ENCODE measurements at regions not wholly inside any gene's neighbourhood (a gene's known extent, or its start where the extent isn't known, plus 50 kb on each side); places are given as distances from the start of the nearest gene placed in this dataset.

DNA sequence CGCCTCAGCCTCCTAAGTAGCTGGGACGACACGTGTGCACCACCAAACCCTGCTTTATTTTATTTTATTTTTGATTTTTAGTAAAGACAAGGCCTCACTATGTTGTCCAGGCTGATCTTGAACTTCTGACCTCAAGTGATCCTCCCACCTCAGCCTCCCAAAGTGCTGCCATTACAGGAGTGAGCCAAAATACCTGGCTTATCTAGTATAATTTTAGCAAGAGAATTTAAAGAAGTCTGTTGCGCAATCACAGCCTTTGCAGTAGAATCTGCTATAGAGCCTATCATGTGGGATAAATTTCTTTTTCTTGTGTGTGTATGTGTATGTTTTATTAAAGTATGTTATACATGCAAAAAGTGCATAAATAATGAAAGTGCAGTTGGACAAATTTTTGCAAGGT lies 92.1 kb upstream of the ANKEF1 start:
- Histone ChIP-seq H3K4me1 (ENCODE audit: low read depth, poor library complexity, severe bottlenecking) (no peaks in the 10 kb centered on the region), H3K27ac (no peak overlapping the region), H3K36me3 (ENCODE audit: insufficient read depth) (no peaks in the 10 kb centered on the region), H3K79me2 (ENCODE audit: insufficient read depth, low read depth) (no peaks in the 10 kb centered on the region), H2AFZ (ENCODE audit: low read depth) (no peak overlapping the region), H4K20me1 (ENCODE audit: insufficient read depth) (no peaks in the 10 kb centered on the region), H3K4me3 (IDR thresholded peaks at IDR 0.05; ENCODE audit: insufficient read depth, low read depth, low read length) (no peak overlapping the region), H3K9ac (no peak overlapping the region), H3K27me3 (ENCODE audit: insufficient read depth, low read depth) (no peaks in the 10 kb centered on the region), H3K4me2 (no peak overlapping the region)
- TF ChIP-seq, protein P1, sequence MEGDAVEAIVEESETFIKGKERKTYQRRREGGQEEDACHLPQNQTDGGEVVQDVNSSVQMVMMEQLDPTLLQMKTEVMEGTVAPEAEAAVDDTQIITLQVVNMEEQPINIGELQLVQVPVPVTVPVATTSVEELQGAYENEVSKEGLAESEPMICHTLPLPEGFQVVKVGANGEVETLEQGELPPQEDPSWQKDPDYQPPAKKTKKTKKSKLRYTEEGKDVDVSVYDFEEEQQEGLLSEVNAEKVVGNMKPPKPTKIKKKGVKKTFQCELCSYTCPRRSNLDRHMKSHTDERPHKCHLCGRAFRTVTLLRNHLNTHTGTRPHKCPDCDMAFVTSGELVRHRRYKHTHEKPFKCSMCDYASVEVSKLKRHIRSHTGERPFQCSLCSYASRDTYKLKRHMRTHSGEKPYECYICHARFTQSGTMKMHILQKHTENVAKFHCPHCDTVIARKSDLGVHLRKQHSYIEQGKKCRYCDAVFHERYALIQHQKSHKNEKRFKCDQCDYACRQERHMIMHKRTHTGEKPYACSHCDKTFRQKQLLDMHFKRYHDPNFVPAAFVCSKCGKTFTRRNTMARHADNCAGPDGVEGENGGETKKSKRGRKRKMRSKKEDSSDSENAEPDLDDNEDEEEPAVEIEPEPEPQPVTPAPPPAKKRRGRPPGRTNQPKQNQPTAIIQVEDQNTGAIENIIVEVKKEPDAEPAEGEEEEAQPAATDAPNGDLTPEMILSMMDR (conservative IDR thresholded peaks at IDR 0.05; ENCODE audit: low read depth, low read length): no peak

DNA sequence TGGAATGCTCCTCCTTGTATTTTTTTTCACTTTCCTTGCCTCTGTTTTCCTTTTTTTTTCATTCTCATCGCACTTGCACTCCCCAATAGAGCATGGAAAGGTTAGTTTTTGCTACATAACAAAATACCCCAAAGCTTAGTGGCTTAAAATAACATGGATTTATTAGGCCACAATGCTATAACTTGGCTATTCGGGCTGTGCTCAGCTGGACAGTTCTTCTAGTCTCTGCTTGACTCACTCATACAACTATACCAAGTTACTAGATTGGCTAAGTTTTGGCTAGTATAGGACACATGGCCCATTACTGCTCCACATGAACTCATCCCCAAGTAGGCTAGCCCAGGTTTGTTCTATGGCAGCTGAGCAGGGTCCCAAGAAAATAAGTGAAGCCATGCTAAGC lies 94.5 kb upstream of the ANKEF1 start:
- Histone ChIP-seq H3K4me2 (no peak overlapping the region), H3K36me3 (ENCODE audit: insufficient read depth) (no peaks in the 10 kb centered on the region), H3K9ac (no peak overlapping the region), H3K79me2 (ENCODE audit: insufficient read depth, low read depth) (no peaks in the 10 kb centered on the region), H4K20me1 (ENCODE audit: insufficient read depth) (no peaks in the 10 kb centered on the region), H3K4me1 (ENCODE audit: low read depth, poor library complexity, severe bottlenecking) (no peaks in the 10 kb centered on the region), H3K27me3 (ENCODE audit: insufficient read depth, low read depth) (no peaks in the 10 kb centered on the region), H2AFZ (ENCODE audit: low read depth) (no peak overlapping the region), H3K27ac (no peak overlapping the region), H3K4me3 (IDR thresholded peaks at IDR 0.05; ENCODE audit: insufficient read depth, low read depth, low read length) (no peak overlapping the region)
- TF ChIP-seq, protein P1 (conservative IDR thresholded peaks at IDR 0.05; ENCODE audit: low read depth, low read length): no peak

DNA sequence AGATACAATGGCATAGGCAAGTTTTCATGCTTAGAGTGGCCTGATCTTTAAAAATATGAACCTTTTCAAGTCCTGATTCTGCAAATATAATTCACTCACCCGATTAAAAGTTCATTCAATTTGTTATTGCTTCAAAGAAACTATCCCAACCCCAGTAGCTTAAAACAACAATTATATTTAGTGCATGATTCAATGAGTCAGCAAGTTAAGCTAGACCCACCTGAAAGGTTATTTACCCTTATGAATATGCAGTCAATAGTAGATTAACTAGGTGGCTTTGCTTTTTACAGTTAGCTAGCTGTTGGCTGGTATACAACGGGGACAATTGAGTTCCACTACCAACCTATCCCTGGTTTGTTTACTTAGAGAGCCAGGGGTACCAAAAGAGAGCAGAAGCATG lies 95.6 kb upstream of the ANKEF1 start:
- H3K4me1 ChIP-seq (ENCODE audit: low read depth, poor library complexity, severe bottlenecking): no peaks in the 10 kb centered on the region
- no peak overlapping the region for H3K9ac ChIP-seq
- no peak overlapping the region for H3K4me3 ChIP-seq (IDR thresholded peaks at IDR 0.05; ENCODE audit: insufficient read depth, low read depth, low read length)
- H4K20me1 ChIP-seq (ENCODE audit: insufficient read depth): no peaks in the 10 kb centered on the region
- H3K79me2 ChIP-seq (ENCODE audit: insufficient read depth, low read depth): no peaks in the 10 kb centered on the region
- TF ChIP-seq, protein P1 (conservative IDR thresholded peaks at IDR 0.05; ENCODE audit: low read depth, low read length): no peak
- no peak overlapping the region for H3K4me2 ChIP-seq
- H3K27me3 ChIP-seq (ENCODE audit: insufficient read depth, low read depth): no peaks in the 10 kb centered on the region
- H3K27ac ChIP-seq: no peak overlapping the region
- H2AFZ ChIP-seq (ENCODE audit: low read depth): no peak overlapping the region
- no peaks in the 10 kb centered on the region for H3K36me3 ChIP-seq (ENCODE audit: insufficient read depth)

DNA sequence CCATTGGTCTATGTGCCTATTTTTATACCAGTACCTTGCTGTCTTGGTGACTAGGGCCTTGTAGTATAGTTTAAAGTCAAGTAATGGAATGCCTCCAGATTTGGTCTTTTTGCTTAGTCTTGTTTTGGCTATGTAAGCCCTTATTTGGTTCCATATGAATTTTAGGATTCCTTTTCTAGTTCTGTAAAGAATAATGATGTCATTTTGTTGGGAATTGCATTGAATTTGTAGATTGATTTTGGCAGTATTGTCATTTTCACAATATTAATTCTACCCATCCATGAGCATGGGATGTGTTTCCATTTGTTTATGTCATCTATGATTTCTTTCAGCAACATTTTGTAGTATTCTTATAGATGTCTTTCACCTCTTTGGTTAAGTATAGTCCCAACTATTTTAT lies 96.4 kb upstream of the PAK5 start:
- Histone ChIP-seq H3K36me3 (ENCODE audit: insufficient read depth) (no peaks in the 10 kb centered on the region), H3K4me3 (IDR thresholded peaks at IDR 0.05; ENCODE audit: insufficient read depth, low read depth, low read length) (no peak overlapping the region), H3K27me3 (ENCODE audit: insufficient read depth, low read depth) (no peaks in the 10 kb centered on the region), H3K9ac (no peak overlapping the region), H3K4me1 (ENCODE audit: low read depth, poor library complexity, severe bottlenecking) (no peaks in the 10 kb centered on the region), H3K4me2 (no peak overlapping the region), H3K27ac (no peak overlapping the region), H2AFZ (ENCODE audit: low read depth) (no peak overlapping the region), H3K79me2 (ENCODE audit: insufficient read depth, low read depth) (no peaks in the 10 kb centered on the region), H4K20me1 (ENCODE audit: insufficient read depth) (no peaks in the 10 kb centered on the region)
- TF ChIP-seq, protein P1 (conservative IDR thresholded peaks at IDR 0.05; ENCODE audit: low read depth, low read length): no peak

DNA sequence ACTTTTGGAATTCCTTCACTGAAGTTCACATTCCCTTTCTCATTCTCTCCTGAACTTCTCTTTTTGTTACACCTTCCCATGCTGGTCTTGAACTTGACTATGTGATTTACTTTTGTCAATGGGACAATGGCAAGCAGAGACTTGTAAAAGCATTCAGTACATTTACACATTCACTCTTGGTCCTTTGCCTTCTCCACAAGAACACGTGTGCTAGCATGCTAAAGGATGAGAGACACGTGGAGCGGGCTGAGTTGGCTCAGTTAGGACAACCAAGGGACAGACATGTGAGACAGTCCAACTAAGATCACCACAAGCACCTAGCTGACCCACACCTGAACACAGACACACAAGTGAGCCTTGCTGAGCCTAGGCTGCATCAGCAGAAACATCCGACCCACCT lies 91.3 kb upstream of the PAK5 start:
- no peak overlapping the region for H3K4me3 ChIP-seq (IDR thresholded peaks at IDR 0.05; ENCODE audit: insufficient read depth, low read depth, low read length)
- no peaks in the 10 kb centered on the region for H4K20me1 ChIP-seq (ENCODE audit: insufficient read depth)
- H3K4me2 ChIP-seq: no peak overlapping the region
- H3K36me3 ChIP-seq (ENCODE audit: insufficient read depth): no peaks in the 10 kb centered on the region
- no peak overlapping the region for H3K9ac ChIP-seq
- TF ChIP-seq, protein P1 (conservative IDR thresholded peaks at IDR 0.05; ENCODE audit: low read depth, low read length): no peak
- no peaks in the 10 kb centered on the region for H3K4me1 ChIP-seq (ENCODE audit: low read depth, poor library complexity, severe bottlenecking)
- H2AFZ ChIP-seq (ENCODE audit: low read depth): no peak overlapping the region
- no peaks in the 10 kb centered on the region for H3K79me2 ChIP-seq (ENCODE audit: insufficient read depth, low read depth)
- no peak overlapping the region for H3K27ac ChIP-seq
- H3K27me3 ChIP-seq (ENCODE audit: insufficient read depth, low read depth): no peaks in the 10 kb centered on the region
